ENCODE measurements at regions not wholly inside any gene's neighbourhood (a gene's known extent, or its start where the extent isn't known, plus 50 kb on each side); places are given as distances from the start of the nearest gene placed in this dataset.

- no peak for TF ChIP-seq CEBPB (IDR thresholded peaks at IDR 0.05; ENCODE audit: low read depth)
- no peak for TF ChIP-seq ELF1 (IDR thresholded peaks at IDR 0.05; ENCODE audit: borderline replicate concordance, low read depth)
- TF ChIP-seq POLR2AphosphoS5 (IDR thresholded peaks at IDR 0.05; ENCODE audit: low read depth, low read length), result no peak
- TF ChIP-seq POLR2A (IDR thresholded peaks at IDR 0.05; ENCODE audit: borderline replicate concordance, extremely low read depth, insufficient read depth, insufficient read length), result no peak
- TF ChIP-seq, protein P1, sequence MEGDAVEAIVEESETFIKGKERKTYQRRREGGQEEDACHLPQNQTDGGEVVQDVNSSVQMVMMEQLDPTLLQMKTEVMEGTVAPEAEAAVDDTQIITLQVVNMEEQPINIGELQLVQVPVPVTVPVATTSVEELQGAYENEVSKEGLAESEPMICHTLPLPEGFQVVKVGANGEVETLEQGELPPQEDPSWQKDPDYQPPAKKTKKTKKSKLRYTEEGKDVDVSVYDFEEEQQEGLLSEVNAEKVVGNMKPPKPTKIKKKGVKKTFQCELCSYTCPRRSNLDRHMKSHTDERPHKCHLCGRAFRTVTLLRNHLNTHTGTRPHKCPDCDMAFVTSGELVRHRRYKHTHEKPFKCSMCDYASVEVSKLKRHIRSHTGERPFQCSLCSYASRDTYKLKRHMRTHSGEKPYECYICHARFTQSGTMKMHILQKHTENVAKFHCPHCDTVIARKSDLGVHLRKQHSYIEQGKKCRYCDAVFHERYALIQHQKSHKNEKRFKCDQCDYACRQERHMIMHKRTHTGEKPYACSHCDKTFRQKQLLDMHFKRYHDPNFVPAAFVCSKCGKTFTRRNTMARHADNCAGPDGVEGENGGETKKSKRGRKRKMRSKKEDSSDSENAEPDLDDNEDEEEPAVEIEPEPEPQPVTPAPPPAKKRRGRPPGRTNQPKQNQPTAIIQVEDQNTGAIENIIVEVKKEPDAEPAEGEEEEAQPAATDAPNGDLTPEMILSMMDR (IDR thresholded peaks at IDR 0.05 in 2 of 3, conservative IDR thresholded peaks at IDR 0.05 in 1 of 3; ENCODE audit: borderline replicate concordance in 1 of 3, insufficient read depth in 1 of 3, low read depth in 2 of 3, low read length in 2 of 3), result no peak
These were observed 606.0 kb upstream of the GCFC2 start for GRCh38 chr2:76316691-76317090.
